ENCODE measurements at regions not wholly inside any gene's neighbourhood (a gene's known extent, or its start where the extent isn't known, plus 50 kb on each side); places are given as distances from the start of the nearest gene placed in this dataset.

GRCh38 chr7:46127814-46128213 is 206.7 kb upstream of the IGFBP3 start (continued):
- TF ChIP-seq USF1 (IDR thresholded peaks at IDR 0.05; ENCODE audit: borderline replicate concordance, extremely low read length, insufficient read depth, low read depth, low read length) (no peak), CUX1 (IDR thresholded peaks at IDR 0.05; ENCODE audit: insufficient replicate concordance, low read depth, low read length) (no peak), TCF3 (IDR thresholded peaks at IDR 0.05; ENCODE audit: borderline replicate concordance, insufficient read depth, low read depth, low read length) (no peak), WRNIP1 (IDR thresholded peaks at IDR 0.05; ENCODE audit: borderline replicate concordance, low read depth, low read length) (no peak), PKNOX1 (IDR thresholded peaks at IDR 0.05) (no peak), TARDBP (IDR thresholded peaks at IDR 0.05; ENCODE audit: borderline replicate concordance) (no peak), ZNF274 (IDR thresholded peaks at IDR 0.05; ENCODE audit: insufficient read depth, insufficient read length) (no peak), MLLT1 (IDR thresholded peaks at IDR 0.05) (no peak)
